Mammary epithelial cell (primary cell): ENCODE measurements at regions not wholly inside any gene's neighbourhood (a gene's known extent, or its start where the extent isn't known, plus 50 kb on each side); places are given as distances from the start of the nearest gene placed in this dataset.

Source experiments
- CTCF ChIP-seq, 2 donors: IDR thresholded peaks in 1 of 2; conservative IDR thresholded peaks in 1 of 2; 2 replicates each; pipeline ENCODE4 v1.5.1; 2011 to 2012; ENCODE audit warnings: inconsistent platforms in 2 of 2, low read length in 2 of 2, mild to moderate bottlenecking in 2 of 2, control low read depth in 1 of 2, low read depth in 1 of 2; ENCODE audit not compliant: insufficient read depth in 1 of 2; ENCODE audit errors: extremely low read depth in 1 of 2
- EZH2 ChIP-seq: IDR thresholded peaks from 2 replicates; pipeline ENCODE4 v1.6.1; 2012; ENCODE audit warnings: low read length, inconsistent platforms, borderline replicate concordance

- TF ChIP-seq CTCF (conservative IDR thresholded peaks at IDR 0.05 in 1 of 2, IDR thresholded peaks at IDR 0.05 in 1 of 2; ENCODE audit: extremely low read depth in 1 of 2, insufficient read depth in 1 of 2, low read depth in 1 of 2, low read length in 2 of 2) (no peak), EZH2 (no peak)
Measured at GRCh38 chr5:109929376-109929775, 239.6 kb downstream of the MAN2A1 start.
